Lung (tissue), 11 donors: ENCODE measurements at regions not wholly inside any gene's neighbourhood (a gene's known extent, or its start where the extent isn't known, plus 50 kb on each side); places are given as distances from the start of the nearest gene placed in this dataset.

Experiments
- ATAC-seq: fragments of 200-7000 bp; cut with Tn5 transposase; one replicate; pipeline ENCODE4 v1.9.1; 2020; ENCODE audit warnings: moderate number of reproducible peaks; ENCODE audit not compliant: insufficient read depth, low FRiP score
- DNase-seq, 3 donors: peaks; one replicate each; pipeline ENCODE4 v3.0.0-alpha.2; 2013 to 2017
- H3K27ac ChIP-seq, 2 donors: one replicate each; pipeline ENCODE4 v1.5.1; 2013; ENCODE audit warnings: mild to moderate bottlenecking in 2 of 2, moderate library complexity in 2 of 2, control low read depth in 1 of 2, inconsistent platforms in 1 of 2, low read depth in 1 of 2, low read length in 1 of 2
- H3K27me3 ChIP-seq, 3 donors: one replicate each; pipeline ENCODE4 v1.5.1; 2013; ENCODE audit warnings: low read length in 2 of 3; ENCODE audit not compliant: control insufficient read depth in 3 of 3, insufficient read depth in 3 of 3
- H3K36me3 ChIP-seq, 4 donors: one replicate each; pipeline ENCODE4 v1.5.1; 2013; ENCODE audit warnings: low read length in 4 of 4, mild to moderate bottlenecking in 1 of 4, moderate library complexity in 1 of 4; ENCODE audit not compliant: control insufficient read depth in 4 of 4, insufficient read depth in 4 of 4
- H3K4me1 ChIP-seq, 5 donors: one replicate each; pipeline ENCODE4 v1.5.1; 2013; ENCODE audit warnings: low read length in 5 of 5, mild to moderate bottlenecking in 2 of 5, moderate library complexity in 1 of 5; ENCODE audit not compliant: control insufficient read depth in 5 of 5, insufficient read depth in 5 of 5
- H3K4me3 ChIP-seq: one replicate; pipeline ENCODE4 v1.5.1; 2013; ENCODE audit warnings: mild to moderate bottlenecking, control low read depth, moderate library complexity
- H3K9ac ChIP-seq, 2 donors: one replicate each; pipeline ENCODE4 v1.5.1; 2013; ENCODE audit warnings: low read length in 2 of 2, control low read depth in 1 of 2; ENCODE audit not compliant: insufficient read depth in 1 of 2
- H3K9me3 ChIP-seq, 4 donors: one replicate each; pipeline ENCODE4 v1.5.1; 2013; ENCODE audit warnings: low read length in 3 of 4, mild to moderate bottlenecking in 1 of 4, moderate library complexity in 1 of 4; ENCODE audit not compliant: control insufficient read depth in 4 of 4, insufficient read depth in 3 of 4
- CTCF ChIP-seq: IDR thresholded peaks from 2 replicates; pipeline ENCODE4 v1.5.1; 2012; ENCODE audit warnings: mild to moderate bottlenecking; ENCODE audit errors: control extremely low read depth, extremely low read depth
- WGBS, 2 donors: extraction: QIAGEN DNeasy Blood & Tissue Kit; methylation state at CpG; one replicate each; pipeline ENCODE4 v1.1.7; 2013; 5-methylcytosine and 5-hydroxymethylcytosine counted together
- donor health status: control.
- donor health status: control.
- donor health status: Bipolar disorder and iron deficiency.
- donor health status: healthy.
- donor health status: DM: yes; HTN: yes; CAD: no.

- no peak overlapping the region for H3K27ac ChIP-seq
- H3K4me1 ChIP-seq, result no peaks in the 10 kb centered on the region
- H3K9me3 ChIP-seq, result no peaks in the 10 kb centered on the region
- H3K27me3 ChIP-seq, result no peaks in the 10 kb centered on the region
- H3K9ac ChIP-seq, result no peak overlapping the region
- 12 to 21% methylated on average over 1 of the region's 1 CpG for WGBS, 2 donors
- no peak overlapping the region for H3K4me3 ChIP-seq
- no peaks in the 10 kb centered on the region for H3K36me3 ChIP-seq
- TF ChIP-seq CTCF, result no peak
- ATAC-seq, result no peak
- DNase-seq, result no peak
Observed at GRCh38 chr3:67083277-67083676, 85.2 kb downstream of the KBTBD8 start.

GRCh38 chr3:67087788-67088187 is 89.7 kb downstream of the KBTBD8 start:
- 86 to 96% methylated on average over 1 of the region's 1 CpG for WGBS, 2 donors
- TF ChIP-seq CTCF, result no peak
- Histone ChIP-seq H3K4me3 (no peak overlapping the region), H3K9me3 (no peaks in the 10 kb centered on the region), H3K27ac (no peak overlapping the region), H3K36me3 (no peaks in the 10 kb centered on the region), H3K9ac (no peak overlapping the region), H3K27me3 (no peaks in the 10 kb centered on the region), H3K4me1 (no peaks in the 10 kb centered on the region)
- DNase-seq (no peak), ATAC-seq (no peak)

- H3K4me3 ChIP-seq, result no peak overlapping the region
- ATAC-seq, result no peak
- H3K9ac ChIP-seq, result no peak overlapping the region
- TF ChIP-seq CTCF, result no peak
- H3K4me1 ChIP-seq, result peaks cover 0 to 3% (median 0%) of the 10 kb centered on the region in 5 donors
- H3K27me3 ChIP-seq, result no peaks in the 10 kb centered on the region
- no peak overlapping the region for H3K27ac ChIP-seq
- DNase-seq, result no peak
- H3K9me3 ChIP-seq, result no peaks in the 10 kb centered on the region
- H3K36me3 ChIP-seq, result no peaks in the 10 kb centered on the region
Observed at GRCh38 chr3:67090474-67090873, 92.4 kb downstream of the KBTBD8 start.

GRCh38 chr3:67093305-67093704 is 95.2 kb downstream of the KBTBD8 start:
- Histone ChIP-seq H3K27ac (no peak overlapping the region), H3K27me3 (no peaks in the 10 kb centered on the region), H3K4me1 (peaks cover 0 to 3% (median 0%) of the 10 kb centered on the region in 5 donors), H3K9ac (no peak overlapping the region), H3K9me3 (no peaks in the 10 kb centered on the region), H3K4me3 (no peak overlapping the region), H3K36me3 (no peaks in the 10 kb centered on the region)
- ATAC-seq (no peak), DNase-seq (no peak)
- TF ChIP-seq CTCF, result no peak
- WGBS, 2 donors, result 93 to 96% methylated on average over 1 of the region's 1 CpG
